Neural cell (in vitro differentiated cells): ENCODE measurements at regions not wholly inside any gene's neighbourhood (a gene's known extent, or its start where the extent isn't known, plus 50 kb on each side); places are given as distances from the start of the nearest gene placed in this dataset.

ENCODE experiments used
- H2AFZ ChIP-seq: fragments of 200-600, 300-800 bp; sonication (generic), shearing (Covaris generic); 2 replicates; pipeline ENCODE4 v1.6.0; 2014; ENCODE audit warnings: low read depth, mild to moderate bottlenecking, antibody characterized with exemption, low read length, moderate library complexity
- H3F3A ChIP-seq: fragments of 200-600 bp; shearing (Covaris generic); 2 replicates; pipeline ENCODE4 v1.6.1; 2016; ENCODE audit warnings: mild to moderate bottlenecking, moderate library complexity, mixed read lengths, antibody characterized with exemption, low read length; ENCODE audit not compliant: insufficient read depth, poor library complexity, severe bottlenecking
- H3K27ac ChIP-seq: fragments of 200-600, 300-800 bp; sonication (generic), shearing (Covaris generic); 2 replicates; pipeline ENCODE4 v1.5.1; 2014; ENCODE audit warnings: mild to moderate bottlenecking, low read length, moderate library complexity
- H3K27me3 ChIP-seq: fragments of 300-800, 200-600 bp; sonication (generic), shearing (Covaris generic); 2 replicates; pipeline ENCODE4 v1.6.0; 2014; ENCODE audit warnings: mild to moderate bottlenecking, low read depth, low read length, moderate library complexity; ENCODE audit not compliant: insufficient read depth
- H3K36me3 ChIP-seq: fragments of 300-800, 200-600 bp; sonication (generic), shearing (Covaris generic); 2 replicates; pipeline ENCODE4 v1.5.1; 2014; ENCODE audit warnings: mild to moderate bottlenecking, antibody characterized with exemption, low read length, moderate library complexity; ENCODE audit not compliant: insufficient read depth
- H3K4me2 ChIP-seq: fragments of 300-800, 200-600 bp; sonication (generic), shearing (Covaris generic); 2 replicates; pipeline ENCODE4 v1.6.0; 2014; ENCODE audit warnings: mild to moderate bottlenecking, low read length
- H3K4me3 ChIP-seq: fragments of 300-800, 200-600 bp; sonication (generic), shearing (Covaris generic); 2 replicates; pipeline ENCODE4 v1.5.1; 2014; ENCODE audit warnings: mild to moderate bottlenecking, low read length, moderate library complexity
- H3K79me2 ChIP-seq: fragments of 200-600 bp; shearing (Covaris generic); replicated peaks from 2 replicates; pipeline ENCODE4 v1.6.0; 2014; ENCODE audit warnings: mild to moderate bottlenecking, low read length, moderate library complexity; ENCODE audit not compliant: insufficient read depth
- H3K9ac ChIP-seq: fragments of 300-800, 200-600 bp; sonication (generic), shearing (Covaris generic); 2 replicates; pipeline ENCODE4 v1.6.1; 2016; ENCODE audit warnings: mild to moderate bottlenecking, low read length, mixed read lengths
- H3K9me2 ChIP-seq: fragments of 200-600 bp; shearing (Covaris generic); 2 replicates; pipeline ENCODE4 v1.6.1; 2016; ENCODE audit warnings: mild to moderate bottlenecking, low read length, mixed read lengths; ENCODE audit not compliant: insufficient read depth
- H3K9me3 ChIP-seq: fragments of 200-600, 300-800 bp; sonication (generic), shearing (Covaris generic); 2 replicates; pipeline ENCODE4 v1.6.1; 2016; ENCODE audit warnings: mild to moderate bottlenecking, mixed run types, low read length, moderate library complexity, mixed read lengths
- H4K20me1 ChIP-seq: fragments of 200-600 bp; shearing (Covaris generic); 2 replicates; pipeline ENCODE4 v1.6.1; 2016; ENCODE audit warnings: mild to moderate bottlenecking, mixed run types; ENCODE audit not compliant: insufficient read depth
- EP300 ChIP-seq: fragments of 450-650 bp; conservative IDR thresholded peaks from 2 replicates; pipeline ENCODE4 v1.6.1; 2014; ENCODE audit warnings: antibody characterized with exemption, mild to moderate bottlenecking, moderate library complexity; ENCODE audit not compliant: poor library complexity, severe bottlenecking
- EZH2 ChIP-seq: fragments of 200-600, 300-800 bp; shearing (Covaris generic), sonication (generic); IDR thresholded peaks from 2 replicates; pipeline ENCODE4 v1.6.1; 2014; ENCODE audit warnings: antibody characterized with exemption, low read length, borderline replicate concordance, mild to moderate bottlenecking; ENCODE audit not compliant: insufficient read depth, poor library complexity, severe bottlenecking
- MXI1 ChIP-seq: fragments of 450-650 bp; conservative IDR thresholded peaks from 2 replicates; pipeline ENCODE4 v1.6.1; 2014; ENCODE audit warnings: antibody characterized with exemption, mild to moderate bottlenecking; ENCODE audit not compliant: poor library complexity, severe bottlenecking
- POLR2AphosphoS5 ChIP-seq: IDR thresholded peaks from 2 replicates; pipeline ENCODE4 v1.6.1; 2012
- RAD21 ChIP-seq: fragments of 450-650 bp; conservative IDR thresholded peaks from 2 replicates; pipeline ENCODE4 v1.6.1; 2014; ENCODE audit warnings: antibody characterized with exemption, mild to moderate bottlenecking, moderate library complexity
- SMC3 ChIP-seq: fragments of 450-650 bp; conservative IDR thresholded peaks from 2 replicates; pipeline ENCODE4 v1.6.1; 2014; ENCODE audit warnings: antibody characterized with exemption, mild to moderate bottlenecking, moderate library complexity; ENCODE audit not compliant: poor library complexity
- TAF1 ChIP-seq: IDR thresholded peaks from 2 replicates; pipeline ENCODE4 v1.6.1; 2012; ENCODE audit warnings: low read depth
- TF ChIP-seq, protein P1 (sequence below): fragments of 450-650 bp; IDR thresholded peaks from 2 replicates; pipeline ENCODE4 v1.5.1; 2014; ENCODE audit warnings: antibody characterized with exemption, mild to moderate bottlenecking, moderate library complexity; ENCODE audit not compliant: poor library complexity, severe bottlenecking
- TF ChIP-seq, protein P2 (sequence below): IDR thresholded peaks from 2 replicates; pipeline ENCODE4 v1.6.1; 2012; ENCODE audit warnings: borderline replicate concordance

DNA sequence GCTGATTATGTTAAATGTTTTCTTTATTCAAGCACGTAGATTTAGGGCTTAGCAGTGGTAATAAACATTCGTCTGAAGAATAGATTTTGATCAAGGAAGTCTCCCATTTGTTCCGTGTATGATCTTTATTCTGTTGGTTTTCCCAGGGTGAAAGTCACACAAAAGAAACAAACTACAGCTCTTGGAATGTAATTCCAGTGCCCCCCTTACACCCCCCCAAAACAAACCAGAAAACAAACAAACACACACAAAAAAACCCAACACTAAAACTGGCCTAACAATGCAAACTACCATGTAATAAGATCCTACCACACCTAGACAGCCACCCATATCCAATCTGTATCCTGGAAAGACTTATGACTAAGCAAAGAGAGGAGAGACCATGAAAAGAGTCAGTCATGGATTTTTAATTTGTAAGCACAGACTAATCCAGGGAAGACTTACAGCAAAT is 196.2 kb upstream of the ELL2 start:
- Histone ChIP-seq H4K20me1 (no peaks in the 10 kb centered on the region), H3F3A (no peaks in the 10 kb centered on the region), H3K9me3 (no peaks in the 10 kb centered on the region), H3K27ac (no peak overlapping the region), H2AFZ (no peak overlapping the region), H3K27me3 (no peaks in the 10 kb centered on the region), H3K79me2 (no peaks in the 10 kb centered on the region), H3K4me2 (no peak overlapping the region), H3K9me2 (no peaks in the 10 kb centered on the region), H3K9ac (no peak overlapping the region), H3K36me3 (no peaks in the 10 kb centered on the region), H3K4me3 (no peak overlapping the region)
- TF ChIP-seq TAF1 (no peak), RAD21 (no peak)

DNA sequence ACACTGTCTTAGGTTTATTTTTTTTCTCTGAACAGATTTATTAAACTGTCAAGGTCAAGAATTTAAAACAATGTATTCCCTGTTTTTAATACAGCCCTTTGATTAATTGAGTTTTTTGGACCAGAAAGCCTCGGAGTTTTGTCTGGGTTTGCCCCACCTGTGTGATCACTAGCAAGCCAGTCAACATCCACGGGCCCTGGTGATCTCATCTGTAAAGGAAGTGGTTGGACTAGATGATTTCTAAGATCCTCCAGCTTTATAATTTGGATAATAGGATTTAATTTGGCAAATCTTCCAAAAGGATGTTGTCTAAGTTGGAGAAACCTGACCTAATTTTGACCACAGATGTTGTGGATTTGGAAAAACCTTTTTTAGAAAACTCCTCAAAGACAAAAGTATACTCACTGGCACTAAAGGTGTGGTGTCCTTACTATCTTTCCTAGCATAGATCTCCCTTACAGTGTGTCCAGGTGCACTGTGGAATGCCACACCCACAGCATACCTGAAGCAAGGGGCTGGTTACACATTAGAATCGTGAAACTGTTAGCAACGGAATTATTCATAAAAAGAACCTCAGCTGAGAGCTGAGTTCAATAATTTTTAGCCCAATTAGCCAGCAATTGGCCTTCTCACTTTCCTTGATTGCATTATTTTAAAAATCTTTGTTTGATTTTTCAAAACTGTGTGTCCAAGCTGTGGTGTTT is 195.6 kb upstream of the ELL2 start:
- Histone ChIP-seq H3F3A (no peaks in the 10 kb centered on the region), H3K4me3 (no peak overlapping the region), H4K20me1 (no peaks in the 10 kb centered on the region), H3K79me2 (no peaks in the 10 kb centered on the region), H3K9me3 (no peaks in the 10 kb centered on the region), H3K36me3 (no peaks in the 10 kb centered on the region), H3K27ac (no peak overlapping the region), H3K9ac (no peak overlapping the region), H2AFZ (no peak overlapping the region), H3K9me2 (no peaks in the 10 kb centered on the region), H3K4me2 (no peak overlapping the region), H3K27me3 (no peaks in the 10 kb centered on the region)
- TF ChIP-seq EP300, result no peak
- no peak for TF ChIP-seq EZH2
- no peak for TF ChIP-seq SMC3
- no peak for TF ChIP-seq TAF1
- no peak for TF ChIP-seq RAD21
- TF ChIP-seq, protein P1, sequence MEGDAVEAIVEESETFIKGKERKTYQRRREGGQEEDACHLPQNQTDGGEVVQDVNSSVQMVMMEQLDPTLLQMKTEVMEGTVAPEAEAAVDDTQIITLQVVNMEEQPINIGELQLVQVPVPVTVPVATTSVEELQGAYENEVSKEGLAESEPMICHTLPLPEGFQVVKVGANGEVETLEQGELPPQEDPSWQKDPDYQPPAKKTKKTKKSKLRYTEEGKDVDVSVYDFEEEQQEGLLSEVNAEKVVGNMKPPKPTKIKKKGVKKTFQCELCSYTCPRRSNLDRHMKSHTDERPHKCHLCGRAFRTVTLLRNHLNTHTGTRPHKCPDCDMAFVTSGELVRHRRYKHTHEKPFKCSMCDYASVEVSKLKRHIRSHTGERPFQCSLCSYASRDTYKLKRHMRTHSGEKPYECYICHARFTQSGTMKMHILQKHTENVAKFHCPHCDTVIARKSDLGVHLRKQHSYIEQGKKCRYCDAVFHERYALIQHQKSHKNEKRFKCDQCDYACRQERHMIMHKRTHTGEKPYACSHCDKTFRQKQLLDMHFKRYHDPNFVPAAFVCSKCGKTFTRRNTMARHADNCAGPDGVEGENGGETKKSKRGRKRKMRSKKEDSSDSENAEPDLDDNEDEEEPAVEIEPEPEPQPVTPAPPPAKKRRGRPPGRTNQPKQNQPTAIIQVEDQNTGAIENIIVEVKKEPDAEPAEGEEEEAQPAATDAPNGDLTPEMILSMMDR, result no peak
- TF ChIP-seq, protein P2, sequence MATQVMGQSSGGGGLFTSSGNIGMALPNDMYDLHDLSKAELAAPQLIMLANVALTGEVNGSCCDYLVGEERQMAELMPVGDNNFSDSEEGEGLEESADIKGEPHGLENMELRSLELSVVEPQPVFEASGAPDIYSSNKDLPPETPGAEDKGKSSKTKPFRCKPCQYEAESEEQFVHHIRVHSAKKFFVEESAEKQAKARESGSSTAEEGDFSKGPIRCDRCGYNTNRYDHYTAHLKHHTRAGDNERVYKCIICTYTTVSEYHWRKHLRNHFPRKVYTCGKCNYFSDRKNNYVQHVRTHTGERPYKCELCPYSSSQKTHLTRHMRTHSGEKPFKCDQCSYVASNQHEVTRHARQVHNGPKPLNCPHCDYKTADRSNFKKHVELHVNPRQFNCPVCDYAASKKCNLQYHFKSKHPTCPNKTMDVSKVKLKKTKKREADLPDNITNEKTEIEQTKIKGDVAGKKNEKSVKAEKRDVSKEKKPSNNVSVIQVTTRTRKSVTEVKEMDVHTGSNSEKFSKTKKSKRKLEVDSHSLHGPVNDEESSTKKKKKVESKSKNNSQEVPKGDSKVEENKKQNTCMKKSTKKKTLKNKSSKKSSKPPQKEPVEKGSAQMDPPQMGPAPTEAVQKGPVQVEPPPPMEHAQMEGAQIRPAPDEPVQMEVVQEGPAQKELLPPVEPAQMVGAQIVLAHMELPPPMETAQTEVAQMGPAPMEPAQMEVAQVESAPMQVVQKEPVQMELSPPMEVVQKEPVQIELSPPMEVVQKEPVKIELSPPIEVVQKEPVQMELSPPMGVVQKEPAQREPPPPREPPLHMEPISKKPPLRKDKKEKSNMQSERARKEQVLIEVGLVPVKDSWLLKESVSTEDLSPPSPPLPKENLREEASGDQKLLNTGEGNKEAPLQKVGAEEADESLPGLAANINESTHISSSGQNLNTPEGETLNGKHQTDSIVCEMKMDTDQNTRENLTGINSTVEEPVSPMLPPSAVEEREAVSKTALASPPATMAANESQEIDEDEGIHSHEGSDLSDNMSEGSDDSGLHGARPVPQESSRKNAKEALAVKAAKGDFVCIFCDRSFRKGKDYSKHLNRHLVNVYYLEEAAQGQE, result no peak
- TF ChIP-seq POLR2AphosphoS5, result no peak
- TF ChIP-seq MXI1, result no peak
